IMR-90 (cell line): ENCODE measurements at regions not wholly inside any gene's neighbourhood (a gene's known extent, or its start where the extent isn't known, plus 50 kb on each side); places are given as distances from the start of the nearest gene placed in this dataset.

Experiments used
- ATAC-seq: fragments of 200-7000 bp; cut with Tn5 transposase; 2 replicates; pipeline ENCODE4 v1.9.1; 2020; ENCODE audit warnings: low read depth, mild to moderate bottlenecking, moderate library complexity
- BruUV-seq: library from RNA; stranded (reverse); fragments of 400-500 nt; replicated peaks from 2 replicates; lab custom pipeline; 2021; lab: Mats Ljungman, UMichigan
- CTCF ChIA-PET: fragments of 300-600 bp; formaldehyde crosslinking; extraction: SDS; loops from one replicate; lab custom pipeline; 2021; ENCODE audit warnings: antibody characterized with exemption; lab: Yijun Ruan, JAX
- POLR2A ChIA-PET: fragments of 300-600 bp; sonication (Branson Sonifier 250); formaldehyde crosslinking; loops from one replicate; lab custom pipeline; 2022; ENCODE audit warnings: antibody characterized with exemption; ENCODE audit not compliant: unreplicated experiment; lab: Charles Lee
- DNase-seq: peaks from one replicate; pipeline ENCODE4 v3.0.0; 2013
- H2AFZ ChIP-seq: replicated peaks from 2 replicates; pipeline ENCODE3; 2013; ENCODE audit warnings: low read length, mild to moderate bottlenecking; ENCODE audit not compliant: poor library complexity
- H2AK5ac ChIP-seq: 2 replicates; pipeline ENCODE4 v1.6.1; 2013; ENCODE audit warnings: low read depth, low read length, inconsistent platforms
- H2AK9ac ChIP-seq: replicated peaks from 2 replicates; pipeline ENCODE3; 2013; ENCODE audit warnings: mild to moderate bottlenecking, low read depth, low read length, moderate library complexity; ENCODE audit not compliant: poor library complexity
- H2BK120ac ChIP-seq: 2 replicates; pipeline ENCODE4 v1.6.1; 2013; ENCODE audit warnings: low read depth, low read length, inconsistent platforms
- H2BK15ac ChIP-seq: 3 replicates; pipeline ENCODE4 v1.6.1; 2013; ENCODE audit warnings: low read depth, low read length, inconsistent platforms
- H2BK20ac ChIP-seq: 2 replicates; pipeline ENCODE4 v1.6.1; 2013; ENCODE audit warnings: low read depth, mild to moderate bottlenecking, inconsistent platforms, low read length, moderate library complexity
- H2BK5ac ChIP-seq: 2 replicates; pipeline ENCODE4 v1.6.1; 2013; ENCODE audit warnings: mild to moderate bottlenecking, low read depth, low read length, inconsistent platforms; ENCODE audit not compliant: poor library complexity, severe bottlenecking
- H3K14ac ChIP-seq: replicated peaks from 2 replicates; pipeline ENCODE4 v1.6.1; 2013; ENCODE audit warnings: low read depth, low read length, inconsistent platforms
- H3K18ac ChIP-seq: 2 replicates; pipeline ENCODE4 v1.6.1; 2013; ENCODE audit warnings: low read depth, low read length, control low read depth
- H3K23ac ChIP-seq: 2 replicates; pipeline ENCODE4 v1.6.1; 2013; ENCODE audit warnings: low read depth, low read length, inconsistent platforms
- H3K27ac ChIP-seq: 2 replicates; pipeline ENCODE4 v1.5.1; 2013; ENCODE audit warnings: mild to moderate bottlenecking, control low read depth, low read length; ENCODE audit not compliant: insufficient read depth
- H3K27me3 ChIP-seq: 2 replicates; pipeline ENCODE4 v1.6.1; 2013; ENCODE audit warnings: low read length; ENCODE audit not compliant: control insufficient read depth, insufficient read depth
- H3K36me3 ChIP-seq: 2 replicates; pipeline ENCODE4 v1.6.1; 2013; ENCODE audit warnings: low read length, mixed read lengths; ENCODE audit not compliant: control insufficient read depth, insufficient read depth
- H3K4ac ChIP-seq: 2 replicates; pipeline ENCODE4 v1.6.1; 2013; ENCODE audit warnings: low read depth, low read length, inconsistent platforms
- H3K4me1 ChIP-seq: 2 replicates; pipeline ENCODE4 v1.6.1; 2013; ENCODE audit warnings: low read length, mixed read lengths; ENCODE audit not compliant: control insufficient read depth, insufficient read depth
- H3K4me2 ChIP-seq: 2 replicates; pipeline ENCODE4 v1.6.1; 2013; ENCODE audit warnings: low read depth, mild to moderate bottlenecking, control low read depth, low read length, moderate library complexity
- H3K4me3 ChIP-seq: 2 replicates; pipeline ENCODE4 v1.5.1; 2013; ENCODE audit warnings: low read depth, mild to moderate bottlenecking, control low read depth, low read length, moderate library complexity; ENCODE audit not compliant: insufficient read depth
- H3K56ac ChIP-seq: 2 replicates; pipeline ENCODE4 v1.6.1; 2013; ENCODE audit warnings: low read length, inconsistent platforms; ENCODE audit not compliant: insufficient read depth; ENCODE audit errors: extremely low read depth
- H3K79me1 ChIP-seq, 2 experiments: 2 replicates each; pipeline ENCODE4 v1.6.1; 2013; ENCODE audit warnings: low read length in 2 of 2, inconsistent platforms in 1 of 2, low read depth in 1 of 2
- H3K9ac ChIP-seq: 2 replicates; pipeline ENCODE4 v1.6.1; 2013; ENCODE audit warnings: low read depth, low read length, control low read depth
- H3K9me1 ChIP-seq: 2 replicates; pipeline ENCODE4 v1.6.1; 2013; ENCODE audit warnings: low read length, inconsistent platforms; ENCODE audit not compliant: insufficient read depth
- H3K9me3 ChIP-seq: 2 replicates; pipeline ENCODE4 v1.6.1; 2013; ENCODE audit warnings: low read length; ENCODE audit not compliant: control insufficient read depth, insufficient read depth
- H4K20me1 ChIP-seq: 2 replicates; pipeline ENCODE4 v1.6.1; 2013; ENCODE audit warnings: low read length, inconsistent platforms; ENCODE audit not compliant: insufficient read depth
- H4K5ac ChIP-seq: 2 replicates; pipeline ENCODE4 v1.6.1; 2013; ENCODE audit warnings: mild to moderate bottlenecking, low read depth, low read length, control low read depth
- H4K8ac ChIP-seq, 2 experiments: 2 replicates each; pipeline ENCODE4 v1.6.1; 2013; ENCODE audit warnings: low read depth in 2 of 2, low read length in 2 of 2, control low read depth in 1 of 2, inconsistent platforms in 1 of 2
- H4K91ac ChIP-seq: 2 replicates; pipeline ENCODE4 v1.6.1; 2013; ENCODE audit warnings: low read depth, low read length, inconsistent platforms; ENCODE audit not compliant: insufficient read depth
- CHD1 ChIP-seq: IDR thresholded peaks from 2 replicates; pipeline ENCODE4 v1.6.1; 2012; ENCODE audit warnings: low read depth, low read length, improper control_type of control experiment
- FOS ChIP-seq: fragments of 150-350 bp; IDR thresholded peaks from 2 replicates; pipeline ENCODE4 v1.6.1; 2016; ENCODE audit warnings: low read depth, low read length
- MAZ ChIP-seq: IDR thresholded peaks from 2 replicates; pipeline ENCODE4 v1.6.1; 2012; ENCODE audit warnings: low read depth, mild to moderate bottlenecking, low read length, improper control_type of control experiment, moderate library complexity, borderline replicate concordance
- POLR2A ChIP-seq: IDR thresholded peaks from 2 replicates; pipeline ENCODE4 v1.6.1; 2012; ENCODE audit warnings: mild to moderate bottlenecking, low read depth, low read length
- RFX5 ChIP-seq: IDR thresholded peaks from 2 replicates; pipeline ENCODE4 v1.8.0; 2012; ENCODE audit warnings: low read depth, mild to moderate bottlenecking, low read length, moderate library complexity
- SMC3 ChIP-seq: fragments of 150-350 bp; IDR thresholded peaks from 2 replicates; pipeline ENCODE4 v1.6.1; 2016; ENCODE audit warnings: low read depth, mild to moderate bottlenecking, antibody characterized with exemption, low read length, moderate library complexity
- WGBS, 2 experiments: methylation state at CpG; one replicate each; pipeline versions ENCODE4 v1.1.5 to v1.1.7; 2013; ENCODE audit warnings: missing lambda C conversion rate in 2 of 2; ENCODE audit not compliant: insufficient read length in 1 of 2; ENCODE audit errors: extremely low coverage in 2 of 2; 5-methylcytosine and 5-hydroxymethylcytosine counted together
- dilution Hi-C: fragments of 300-500 bp; cut with HindIII; formaldehyde crosslinking; loops from one replicate; pipeline ENCODE4 v1.14.3; 2018; ENCODE audit warnings: low sequenced_read_pairs; ENCODE audit not compliant: unreplicated experiment
- in situ Hi-C: fragments of 300-500 bp; cut with MboI; formaldehyde crosslinking; loops from 3 replicates; pipeline ENCODE4 v1.14.3; 2019; ENCODE audit warnings: low sequenced_read_pairs, inconsistent platforms, mixed read lengths
- intact Hi-C: fragments of 100-400 bp; cut with micrococcal nuclease; formaldehyde crosslinking; loops from 2 replicates; pipeline ENCODE4 v1.10.0; 2022
- TF ChIP-seq, protein P1 (sequence below): fragments of 150-350 bp; IDR thresholded peaks from 2 replicates; pipeline ENCODE4 v1.6.1; 2016; ENCODE audit warnings: low read depth, mild to moderate bottlenecking, low read length, moderate library complexity, borderline replicate concordance

DNA sequence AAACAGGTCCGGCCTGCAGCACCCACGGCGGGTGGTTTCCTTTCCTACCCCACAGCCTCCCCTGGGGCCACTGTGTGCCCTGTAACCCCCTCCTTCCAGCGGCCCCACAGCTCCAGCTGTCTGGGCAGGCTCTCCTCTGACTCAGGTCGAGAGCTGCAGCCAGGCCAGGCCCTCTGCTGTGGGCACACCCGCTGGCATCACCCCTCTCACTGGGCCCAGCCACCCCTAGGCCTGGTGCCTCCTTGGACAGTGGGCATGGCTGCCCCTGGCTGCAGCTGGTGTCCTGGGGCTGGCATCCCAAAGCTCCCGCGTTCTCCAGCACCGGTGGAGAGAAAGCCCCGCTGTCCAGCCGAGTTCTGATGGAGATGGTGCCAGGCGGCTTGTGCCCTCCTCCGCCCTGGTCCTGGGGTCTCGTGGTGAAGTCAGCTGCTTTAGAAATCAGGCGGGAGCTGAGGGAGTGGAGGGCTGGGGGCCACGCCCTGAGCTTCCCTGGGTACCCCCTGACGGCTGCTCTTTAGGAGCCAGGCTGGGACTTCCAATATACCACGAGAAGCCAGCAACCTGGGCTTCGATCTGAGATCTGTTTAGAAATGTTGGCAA, 114.9 kb downstream of the KIF26A start:
- 77% methylated on average over 5 of the region's 19 CpGs; no CpG with 5 or more reads in 1 of the 2 experiments for WGBS, 2 experiments
- Histone ChIP-seq H4K91ac (no peak overlapping the region), H3K56ac (no peak overlapping the region), H3K14ac (no peak overlapping the region), H3K9ac (no peak overlapping the region), H3K9me3 (peaks cover 52% of the 10 kb centered on the region), H3K4me1 (no peaks in the 10 kb centered on the region), H4K8ac (no peak overlapping the region), H3K9me1 (no peaks in the 10 kb centered on the region), H2BK120ac (no peak overlapping the region), H4K20me1 (no peaks in the 10 kb centered on the region), H3K4me3 (no peak overlapping the region), H2AK5ac (no peak overlapping the region), H4K5ac (no peak overlapping the region), H3K4me2 (no peak overlapping the region), H3K18ac (no peak overlapping the region), H3K27ac (no peak overlapping the region), H3K36me3 (no peaks in the 10 kb centered on the region), H2AK9ac (no peak overlapping the region), H2BK15ac (no peak overlapping the region), H3K79me1 (no peaks in the 10 kb centered on the region), H3K4ac (no peak overlapping the region), H2BK20ac (no peak overlapping the region), H2BK5ac (no peak overlapping the region), H3K23ac (no peak overlapping the region), H2AFZ (no peak overlapping the region), H3K27me3 (no peaks in the 10 kb centered on the region)
- ChIA-PET CTCF (no interaction called here), POLR2A (no interaction called here)
- no peak for DNase-seq
- in situ Hi-C loops (no loop called here), intact Hi-C loops (no loop called here), dilution Hi-C loops (no loop called here)
- ATAC-seq = no peak
- no peak for TF ChIP-seq RFX5
- TF ChIP-seq, protein P1, sequence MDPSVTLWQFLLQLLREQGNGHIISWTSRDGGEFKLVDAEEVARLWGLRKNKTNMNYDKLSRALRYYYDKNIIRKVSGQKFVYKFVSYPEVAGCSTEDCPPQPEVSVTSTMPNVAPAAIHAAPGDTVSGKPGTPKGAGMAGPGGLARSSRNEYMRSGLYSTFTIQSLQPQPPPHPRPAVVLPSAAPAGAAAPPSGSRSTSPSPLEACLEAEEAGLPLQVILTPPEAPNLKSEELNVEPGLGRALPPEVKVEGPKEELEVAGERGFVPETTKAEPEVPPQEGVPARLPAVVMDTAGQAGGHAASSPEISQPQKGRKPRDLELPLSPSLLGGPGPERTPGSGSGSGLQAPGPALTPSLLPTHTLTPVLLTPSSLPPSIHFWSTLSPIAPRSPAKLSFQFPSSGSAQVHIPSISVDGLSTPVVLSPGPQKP = no peak
- no peak for TF ChIP-seq POLR2A
- TF ChIP-seq FOS = no peak
- TF ChIP-seq SMC3 = no peak
- no peak for TF ChIP-seq MAZ
- no peak for TF ChIP-seq CHD1
- BruUV-seq = no TSS peak
